Progenitor cell of endocrine pancreas (in vitro differentiated cells): ENCODE measurements at regions not wholly inside any gene's neighbourhood (a gene's known extent, or its start where the extent isn't known, plus 50 kb on each side); places are given as distances from the start of the nearest gene placed in this dataset.
A peak's percentile ranks its signal among the peaks of the same experiment; 100 is the strongest.

Experiments
- DNase-seq: peaks from one replicate; pipeline ENCODE4 v3.0.0; 2021; ENCODE audit warnings: low spot score; ENCODE audit not compliant: unreplicated experiment
- H3K27ac Mint-ChIP-seq: 2 replicates; pipeline ENCODE4 v1.8.0; 2021; ENCODE audit warnings: mild to moderate bottlenecking, moderate library complexity, mixed read lengths
- H3K27me3 Mint-ChIP-seq: 2 replicates; pipeline ENCODE4 v1.8.0; 2021; ENCODE audit warnings: mixed read lengths
- H3K36me3 Mint-ChIP-seq: 2 replicates; pipeline ENCODE4 v1.8.0; 2022; ENCODE audit warnings: mixed read lengths; ENCODE audit not compliant: insufficient read depth
- H3K4me1 Mint-ChIP-seq: 2 replicates; pipeline ENCODE4 v1.8.0; 2021; ENCODE audit warnings: low read depth, mixed read lengths
- H3K4me3 Mint-ChIP-seq: 2 replicates; pipeline ENCODE4 v1.8.0; 2021; ENCODE audit warnings: low read depth, mild to moderate bottlenecking, moderate library complexity, mixed read lengths
- H3K9me3 Mint-ChIP-seq: 2 replicates; pipeline ENCODE4 v1.8.0; 2021; ENCODE audit warnings: low read depth, mixed read lengths
- TF ChIP-seq, protein P1 (sequence below): fragments of 200-600 bp; sonication (generic); IDR thresholded peaks from one replicate; pipeline ENCODE4 v1.5.0; 2021; ENCODE audit warnings: antibody characterized with exemption, mild to moderate bottlenecking; ENCODE audit not compliant: unreplicated experiment

DNA sequence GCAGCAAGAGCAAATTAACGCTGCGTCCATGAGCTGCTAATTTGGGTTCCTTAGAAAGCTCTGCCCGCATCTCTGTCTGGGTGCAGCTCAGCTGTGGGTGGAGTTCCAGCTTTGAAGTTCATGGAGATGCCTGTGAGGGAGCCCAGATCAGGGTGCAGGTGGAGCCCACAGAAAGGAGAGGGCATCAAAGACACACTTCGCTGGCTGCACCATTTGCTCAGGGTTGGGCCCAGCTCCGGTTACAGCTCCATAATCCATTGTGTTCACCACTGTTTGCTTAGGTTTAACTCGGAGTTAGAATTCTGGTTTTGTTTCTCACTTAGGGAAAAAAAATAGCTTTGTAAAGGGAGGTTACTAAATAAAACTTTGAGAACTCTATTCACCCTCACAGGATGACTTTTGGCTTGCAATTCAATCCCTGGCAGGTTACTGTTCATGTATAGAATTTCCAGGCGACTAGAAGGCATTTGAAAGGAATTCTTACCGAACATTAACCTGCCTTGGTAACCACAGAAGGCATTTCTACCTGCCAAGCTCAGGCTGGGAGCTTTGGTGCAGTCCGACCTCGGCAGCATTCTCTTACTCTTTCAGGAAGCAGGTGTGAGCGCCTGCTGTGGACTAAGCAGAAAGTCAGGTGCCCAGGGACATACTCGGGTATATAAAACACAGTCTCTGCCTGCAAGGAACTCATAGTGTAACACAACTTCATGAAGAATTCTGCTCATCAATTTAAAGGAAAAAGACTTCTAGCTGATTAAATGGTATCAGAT lies 179.5 kb upstream of the RNF32 start:
- Mint-ChIP-seq H3K9me3 (no peaks in the 10 kb centered on the region), H3K4me3 (peak overlapping the region; percentile 39)

GRCh38 chr7:156459582-156459981 lies 181.0 kb upstream of the RNF32 start:
- TF ChIP-seq, protein P1, sequence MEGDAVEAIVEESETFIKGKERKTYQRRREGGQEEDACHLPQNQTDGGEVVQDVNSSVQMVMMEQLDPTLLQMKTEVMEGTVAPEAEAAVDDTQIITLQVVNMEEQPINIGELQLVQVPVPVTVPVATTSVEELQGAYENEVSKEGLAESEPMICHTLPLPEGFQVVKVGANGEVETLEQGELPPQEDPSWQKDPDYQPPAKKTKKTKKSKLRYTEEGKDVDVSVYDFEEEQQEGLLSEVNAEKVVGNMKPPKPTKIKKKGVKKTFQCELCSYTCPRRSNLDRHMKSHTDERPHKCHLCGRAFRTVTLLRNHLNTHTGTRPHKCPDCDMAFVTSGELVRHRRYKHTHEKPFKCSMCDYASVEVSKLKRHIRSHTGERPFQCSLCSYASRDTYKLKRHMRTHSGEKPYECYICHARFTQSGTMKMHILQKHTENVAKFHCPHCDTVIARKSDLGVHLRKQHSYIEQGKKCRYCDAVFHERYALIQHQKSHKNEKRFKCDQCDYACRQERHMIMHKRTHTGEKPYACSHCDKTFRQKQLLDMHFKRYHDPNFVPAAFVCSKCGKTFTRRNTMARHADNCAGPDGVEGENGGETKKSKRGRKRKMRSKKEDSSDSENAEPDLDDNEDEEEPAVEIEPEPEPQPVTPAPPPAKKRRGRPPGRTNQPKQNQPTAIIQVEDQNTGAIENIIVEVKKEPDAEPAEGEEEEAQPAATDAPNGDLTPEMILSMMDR = no peak
- H3K4me3 Mint-ChIP-seq = no peak overlapping the region
- H3K36me3 Mint-ChIP-seq = no peaks in the 10 kb centered on the region
- no peaks in the 10 kb centered on the region for H3K9me3 Mint-ChIP-seq
- no peak overlapping the region for H3K27ac Mint-ChIP-seq
- no peak for DNase-seq
- H3K4me1 Mint-ChIP-seq = peaks cover 29% of the 10 kb centered on the region
- H3K27me3 Mint-ChIP-seq = peaks cover 4% of the 10 kb centered on the region

More for the DNA sequence above, 179.5 kb upstream of the RNF32 start:
- TF ChIP-seq, protein P1 = no peak
- Mint-ChIP-seq H3K36me3 (no peaks in the 10 kb centered on the region), H3K27ac (peak overlapping the region; percentile 93), H3K27me3 (peaks cover 4% of the 10 kb centered on the region), H3K4me1 (peaks cover 31% of the 10 kb centered on the region)
- no peak for DNase-seq

- Mint-ChIP-seq H3K4me3 (no peak overlapping the region), H3K27ac (no peak overlapping the region)
- TF ChIP-seq, protein P1 = no peak
Measured at GRCh38 chr7:156459067-156459466, 181.5 kb upstream of the RNF32 start.

GRCh38 chr7:156458011-156458410 lies 182.6 kb upstream of the RNF32 start:
- H3K27ac Mint-ChIP-seq = no peak overlapping the region
- no peak for DNase-seq
- TF ChIP-seq, protein P1 = no peak

More at GRCh38 chr7:156459067-156459466, 181.5 kb upstream of the RNF32 start:
- no peaks in the 10 kb centered on the region for H3K9me3 Mint-ChIP-seq
- no peak for DNase-seq
- no peaks in the 10 kb centered on the region for H3K36me3 Mint-ChIP-seq
- H3K27me3 Mint-ChIP-seq = peaks cover 4% of the 10 kb centered on the region
- peaks cover 29% of the 10 kb centered on the region for H3K4me1 Mint-ChIP-seq

GRCh38 chr7:156456503-156457115 lies 184.0 kb upstream of the RNF32 start:
- TF ChIP-seq, protein P1 = no peak
- Mint-ChIP-seq H3K4me3 (no peak overlapping the region), H3K4me1 (peaks cover 23% of the 10 kb centered on the region), H3K27ac (no peak overlapping the region), H3K9me3 (no peaks in the 10 kb centered on the region), H3K27me3 (peaks cover 2% of the 10 kb centered on the region), H3K36me3 (no peaks in the 10 kb centered on the region)
- DNase-seq = no peak

More at GRCh38 chr7:156458011-156458410, 182.6 kb upstream of the RNF32 start:
- H3K9me3 Mint-ChIP-seq = no peaks in the 10 kb centered on the region
- no peaks in the 10 kb centered on the region for H3K36me3 Mint-ChIP-seq
- H3K4me3 Mint-ChIP-seq = no peak overlapping the region
- peaks cover 27% of the 10 kb centered on the region for H3K4me1 Mint-ChIP-seq
- H3K27me3 Mint-ChIP-seq = peaks cover 1% of the 10 kb centered on the region
